WI38 (cell line): ENCODE measurements at regions not wholly inside any gene's neighbourhood (a gene's known extent, or its start where the extent isn't known, plus 50 kb on each side); places are given as distances from the start of the nearest gene placed in this dataset.

Experiments
- H3K4me3 ChIP-seq: 2 replicates; pipeline ENCODE4 v1.5.1; 2011; ENCODE audit warnings: low read depth, mild to moderate bottlenecking, control low read depth, low read length
- CTCF ChIP-seq: IDR thresholded peaks from 2 replicates; pipeline ENCODE4 v1.5.1; 2012; ENCODE audit warnings: low read depth, mild to moderate bottlenecking, control low read depth, low read length

GRCh38 chr18:28777756-28778155 is 600.8 kb upstream of the CDH2 start:
- no peak for TF ChIP-seq CTCF
- no peak overlapping the region for H3K4me3 ChIP-seq

- no peak for TF ChIP-seq CTCF
- no peak overlapping the region for H3K4me3 ChIP-seq
These were observed 594.9 kb upstream of the CDH2 start for GRCh38 chr18:28771849-28772248.

- H3K4me3 ChIP-seq: no peak overlapping the region
- TF ChIP-seq CTCF: no peak
These were observed 592.1 kb upstream of the CDH2 start for GRCh38 chr18:28768791-28769768.

GRCh38 chr18:28767727-28768211 is 590.8 kb upstream of the CDH2 start:
- no peak for TF ChIP-seq CTCF
- no peak overlapping the region for H3K4me3 ChIP-seq

GRCh38 chr18:28767201-28767600 is 590.3 kb upstream of the CDH2 start:
- TF ChIP-seq CTCF: no peak
- H3K4me3 ChIP-seq: no peak overlapping the region

GRCh38 chr18:28766721-28767120 is 589.8 kb upstream of the CDH2 start:
- TF ChIP-seq CTCF: no peak

GRCh38 chr18:28766027-28766426 is 589.1 kb upstream of the CDH2 start:
- TF ChIP-seq CTCF: no peak
- H3K4me3 ChIP-seq: no peak overlapping the region

More at GRCh38 chr18:28766721-28767120, 589.8 kb upstream of the CDH2 start:
- no peak overlapping the region for H3K4me3 ChIP-seq
